ENCODE measurements at regions not wholly inside any gene's neighbourhood (a gene's known extent, or its start where the extent isn't known, plus 50 kb on each side); places are given as distances from the start of the nearest gene placed in this dataset.

GRCh38 chr15:58267051-58267450 is 128.9 kb downstream of the AQP9 start:
- H3K36me3 Mint-ChIP-seq (ENCODE audit: low read depth): peaks cover 2% of the 10 kb centered on the region
- H3K4me3 Mint-ChIP-seq (ENCODE audit: unreplicated experiment): no peak overlapping the region
- no peak overlapping the region for H3K27ac Mint-ChIP-seq (ENCODE audit: unreplicated experiment)
- no peak for DNase-seq (ENCODE audit: low spot score)
- TF ChIP-seq CTCF (IDR thresholded peaks at IDR 0.05): no peak
- H3K9me3 Mint-ChIP-seq (ENCODE audit: low read depth): peaks cover 11% of the 10 kb centered on the region
- H3K27me3 Mint-ChIP-seq (ENCODE audit: low read depth): peaks cover 6% of the 10 kb centered on the region
- no peaks in the 10 kb centered on the region for H3K4me1 Mint-ChIP-seq (ENCODE audit: low read depth)

GRCh38 chr15:58268746-58269267 is 130.6 kb downstream of the AQP9 start:
- no peak for DNase-seq (ENCODE audit: low spot score)
- H3K9me3 Mint-ChIP-seq (ENCODE audit: low read depth): peaks cover 11% of the 10 kb centered on the region
- peaks cover 2% of the 10 kb centered on the region for H3K36me3 Mint-ChIP-seq (ENCODE audit: low read depth)
- H3K4me1 Mint-ChIP-seq (ENCODE audit: low read depth): no peaks in the 10 kb centered on the region
- no peak overlapping the region for H3K27ac Mint-ChIP-seq (ENCODE audit: unreplicated experiment)
- no peak for TF ChIP-seq CTCF (IDR thresholded peaks at IDR 0.05)
- H3K27me3 Mint-ChIP-seq (ENCODE audit: low read depth): no peaks in the 10 kb centered on the region
- no peak overlapping the region for H3K4me3 Mint-ChIP-seq (ENCODE audit: unreplicated experiment)

- Mint-ChIP-seq H3K36me3 (ENCODE audit: low read depth) (peaks cover 2% of the 10 kb centered on the region), H3K4me1 (ENCODE audit: low read depth) (no peaks in the 10 kb centered on the region), H3K4me3 (ENCODE audit: unreplicated experiment) (no peak overlapping the region), H3K27me3 (ENCODE audit: low read depth) (no peaks in the 10 kb centered on the region), H3K27ac (ENCODE audit: unreplicated experiment) (no peak overlapping the region), H3K9me3 (ENCODE audit: low read depth) (peaks cover 11% of the 10 kb centered on the region)
- peak; percentile 85 for TF ChIP-seq CTCF (IDR thresholded peaks at IDR 0.05)
- DNase-seq (ENCODE audit: low spot score): no peak
Observed at GRCh38 chr15:58269455-58270414, 131.6 kb downstream of the AQP9 start.

DNA sequence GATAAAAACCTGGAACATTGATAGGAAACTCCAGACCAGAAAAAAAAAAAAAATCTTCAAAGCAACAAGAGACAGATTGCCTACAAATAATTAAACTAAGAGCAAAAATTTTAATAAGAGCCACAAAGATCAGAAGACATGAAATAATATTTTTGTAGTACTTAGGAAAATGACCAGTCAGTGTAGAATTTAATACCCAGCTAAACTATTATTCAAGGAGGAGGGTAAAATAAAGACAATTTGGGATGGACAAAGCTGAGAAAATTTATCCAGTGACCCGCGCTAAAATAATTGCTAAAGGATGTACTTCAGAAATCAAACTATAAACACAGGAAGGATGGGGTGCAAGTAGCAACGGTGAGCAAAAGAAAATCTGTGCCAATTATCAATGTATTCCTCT is 133.2 kb downstream of the AQP9 start:
- no peak for DNase-seq (ENCODE audit: low spot score)
- Mint-ChIP-seq H3K4me1 (ENCODE audit: low read depth) (no peaks in the 10 kb centered on the region), H3K4me3 (ENCODE audit: unreplicated experiment) (no peak overlapping the region), H3K36me3 (ENCODE audit: low read depth) (peaks cover 2% of the 10 kb centered on the region), H3K27me3 (ENCODE audit: low read depth) (no peaks in the 10 kb centered on the region), H3K9me3 (ENCODE audit: low read depth) (peaks cover 11% of the 10 kb centered on the region), H3K27ac (ENCODE audit: unreplicated experiment) (no peak overlapping the region)
- TF ChIP-seq CTCF (IDR thresholded peaks at IDR 0.05): no peak

- Mint-ChIP-seq H3K27ac (ENCODE audit: unreplicated experiment) (no peak overlapping the region), H3K4me3 (ENCODE audit: unreplicated experiment) (no peak overlapping the region), H3K36me3 (ENCODE audit: low read depth) (peaks cover 2% of the 10 kb centered on the region), H3K27me3 (ENCODE audit: low read depth) (no peaks in the 10 kb centered on the region), H3K9me3 (ENCODE audit: low read depth) (peaks cover 11% of the 10 kb centered on the region), H3K4me1 (ENCODE audit: low read depth) (no peaks in the 10 kb centered on the region)
- TF ChIP-seq CTCF (IDR thresholded peaks at IDR 0.05): no peak
- no peak for DNase-seq (ENCODE audit: low spot score)
Observed at GRCh38 chr15:58273104-58273503, 134.9 kb downstream of the AQP9 start.

Measured in chondrocyte (in vitro differentiated cells).